ENCODE measurements at regions not wholly inside any gene's neighbourhood (a gene's known extent, or its start where the extent isn't known, plus 50 kb on each side); places are given as distances from the start of the nearest gene placed in this dataset.

DNA sequence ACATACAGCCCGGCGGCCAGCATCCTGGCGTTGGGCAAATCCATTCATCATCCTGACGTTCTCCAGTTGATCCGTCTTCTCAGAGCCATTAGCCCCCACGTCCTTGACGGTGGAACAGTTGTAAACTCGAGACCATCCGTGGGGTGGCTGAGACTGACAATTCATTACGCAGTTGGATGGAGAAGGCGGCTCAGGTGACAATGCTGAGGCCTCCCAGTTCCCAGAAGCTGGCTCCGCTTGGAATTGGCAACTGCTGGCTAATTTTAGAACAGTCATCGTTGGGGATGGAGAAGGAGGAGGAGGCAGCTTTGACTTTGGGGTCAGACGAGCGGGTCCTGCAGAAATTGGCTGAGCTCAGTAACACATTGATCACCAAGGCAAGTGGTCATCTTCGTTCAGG, 186.5 kb downstream of the PHETA1 start:
- Histone ChIP-seq H2AFZ (ENCODE audit: low read length) (no peak overlapping the region), H3K4me1 (ENCODE audit: insufficient read depth, low read length) (no peaks in the 10 kb centered on the region), H3K4me3 (ENCODE audit: insufficient read depth, low read length) (no peak overlapping the region), H3K4me2 (ENCODE audit: insufficient read depth, low read length) (no peak overlapping the region), H3K9me3 (ENCODE audit: low read depth, low read length) (no peaks in the 10 kb centered on the region), H3K79me2 (ENCODE audit: insufficient read depth, low read length) (no peaks in the 10 kb centered on the region), H3K27ac (ENCODE audit: low read depth, low read length) (no peak overlapping the region), H4K20me1 (ENCODE audit: insufficient read depth, low read length) (no peaks in the 10 kb centered on the region), H3K36me3 (ENCODE audit: insufficient read depth, low read length) (no peaks in the 10 kb centered on the region), H3K27me3 (ENCODE audit: insufficient read depth, low read length) (peaks cover 6% of the 10 kb centered on the region)
- TF ChIP-seq, protein P1, sequence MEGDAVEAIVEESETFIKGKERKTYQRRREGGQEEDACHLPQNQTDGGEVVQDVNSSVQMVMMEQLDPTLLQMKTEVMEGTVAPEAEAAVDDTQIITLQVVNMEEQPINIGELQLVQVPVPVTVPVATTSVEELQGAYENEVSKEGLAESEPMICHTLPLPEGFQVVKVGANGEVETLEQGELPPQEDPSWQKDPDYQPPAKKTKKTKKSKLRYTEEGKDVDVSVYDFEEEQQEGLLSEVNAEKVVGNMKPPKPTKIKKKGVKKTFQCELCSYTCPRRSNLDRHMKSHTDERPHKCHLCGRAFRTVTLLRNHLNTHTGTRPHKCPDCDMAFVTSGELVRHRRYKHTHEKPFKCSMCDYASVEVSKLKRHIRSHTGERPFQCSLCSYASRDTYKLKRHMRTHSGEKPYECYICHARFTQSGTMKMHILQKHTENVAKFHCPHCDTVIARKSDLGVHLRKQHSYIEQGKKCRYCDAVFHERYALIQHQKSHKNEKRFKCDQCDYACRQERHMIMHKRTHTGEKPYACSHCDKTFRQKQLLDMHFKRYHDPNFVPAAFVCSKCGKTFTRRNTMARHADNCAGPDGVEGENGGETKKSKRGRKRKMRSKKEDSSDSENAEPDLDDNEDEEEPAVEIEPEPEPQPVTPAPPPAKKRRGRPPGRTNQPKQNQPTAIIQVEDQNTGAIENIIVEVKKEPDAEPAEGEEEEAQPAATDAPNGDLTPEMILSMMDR (IDR thresholded peaks at IDR 0.05; ENCODE audit: extremely low read depth, low read depth, low read length) = no peak
- DNase-seq (ENCODE audit: insufficient read length, low spot score, missing footprints) = no peak

DNA sequence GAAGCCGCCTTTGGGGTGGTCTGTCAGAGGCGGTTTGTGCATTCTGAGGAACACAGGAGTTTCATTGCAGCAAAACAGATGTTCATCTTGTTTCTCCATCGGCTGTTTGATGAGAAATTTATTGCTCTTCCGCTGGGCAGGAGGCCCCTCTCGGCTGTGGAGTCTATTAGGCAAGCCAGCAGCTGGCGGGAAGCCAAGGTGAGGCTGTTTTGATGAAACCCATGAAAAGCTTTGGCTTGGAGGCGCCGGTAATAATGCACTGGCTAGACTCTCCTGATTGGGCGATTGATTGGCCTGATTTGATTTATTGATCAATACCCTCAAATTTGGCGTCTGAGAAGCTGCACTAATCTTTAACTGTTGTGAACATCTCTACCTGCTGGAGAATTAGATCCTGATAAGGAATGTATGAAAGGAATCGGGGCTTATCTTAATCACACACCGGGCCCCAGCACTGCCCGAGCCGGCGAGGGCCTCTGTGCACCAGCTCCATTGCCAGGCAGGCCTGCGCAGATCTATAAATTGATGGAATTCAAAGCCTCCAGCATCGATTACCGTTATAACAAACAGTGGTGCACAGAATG, 187.7 kb downstream of the PHETA1 start:
- DNase-seq (ENCODE audit: insufficient read length, low spot score, missing footprints) = no peak
- Histone ChIP-seq H3K4me1 (ENCODE audit: insufficient read depth, low read length) (no peaks in the 10 kb centered on the region), H3K9me3 (ENCODE audit: low read depth, low read length) (no peaks in the 10 kb centered on the region), H3K79me2 (ENCODE audit: insufficient read depth, low read length) (no peaks in the 10 kb centered on the region), H3K4me2 (ENCODE audit: insufficient read depth, low read length) (no peak overlapping the region), H3K4me3 (ENCODE audit: insufficient read depth, low read length) (no peak overlapping the region), H4K20me1 (ENCODE audit: insufficient read depth, low read length) (no peaks in the 10 kb centered on the region), H3K36me3 (ENCODE audit: insufficient read depth, low read length) (no peaks in the 10 kb centered on the region), H3K27ac (ENCODE audit: low read depth, low read length) (no peak overlapping the region), H2AFZ (ENCODE audit: low read length) (no peak overlapping the region), H3K27me3 (ENCODE audit: insufficient read depth, low read length) (peaks cover 6% of the 10 kb centered on the region)
- TF ChIP-seq, protein P1 (IDR thresholded peaks at IDR 0.05; ENCODE audit: extremely low read depth, low read depth, low read length) = no peak

DNA sequence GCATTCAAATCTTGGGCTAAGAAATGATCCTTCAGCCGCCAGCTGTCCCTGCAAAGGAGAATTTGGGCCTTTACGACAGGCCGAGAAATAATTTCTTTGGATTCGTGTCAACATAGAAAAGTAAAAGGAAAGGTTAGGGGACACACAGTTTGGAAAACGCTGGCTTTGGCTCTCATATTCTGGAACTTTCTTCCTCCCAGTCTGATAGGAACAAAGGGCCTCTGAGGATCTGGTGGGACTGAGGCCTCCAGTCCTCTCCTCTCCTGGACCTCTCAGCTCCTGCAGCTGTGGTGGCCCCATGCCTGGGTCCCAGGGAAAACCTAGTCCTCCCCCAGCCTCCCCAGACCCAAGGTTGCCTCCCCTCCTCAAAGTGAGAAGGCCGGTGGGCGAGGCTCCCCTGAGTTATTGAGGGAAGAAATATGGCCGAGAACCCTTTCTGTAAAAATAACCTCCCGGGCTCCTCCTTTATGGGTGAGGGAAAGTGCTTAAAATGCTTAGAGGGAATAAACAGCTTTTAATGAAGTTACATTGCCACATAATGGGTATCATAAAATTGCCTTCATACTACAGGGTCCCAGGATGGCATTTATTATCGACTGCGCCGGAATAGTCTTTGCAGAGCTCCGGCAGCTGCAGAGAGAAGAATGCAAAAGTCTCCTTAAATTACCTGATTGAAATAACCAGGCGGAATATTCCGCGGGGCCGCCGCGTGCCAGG, 188.3 kb downstream of the PHETA1 start:
- no peaks in the 10 kb centered on the region for H4K20me1 ChIP-seq (ENCODE audit: insufficient read depth, low read length)
- no peaks in the 10 kb centered on the region for H3K4me1 ChIP-seq (ENCODE audit: insufficient read depth, low read length)
- H3K79me2 ChIP-seq (ENCODE audit: insufficient read depth, low read length) = no peaks in the 10 kb centered on the region
- no peak overlapping the region for H3K27ac ChIP-seq (ENCODE audit: low read depth, low read length)
- H3K27me3 ChIP-seq (ENCODE audit: insufficient read depth, low read length) = peaks cover 9% of the 10 kb centered on the region
- no peak overlapping the region for H3K4me2 ChIP-seq (ENCODE audit: insufficient read depth, low read length)
- TF ChIP-seq, protein P1 (IDR thresholded peaks at IDR 0.05; ENCODE audit: extremely low read depth, low read depth, low read length) = no peak
- no peaks in the 10 kb centered on the region for H3K9me3 ChIP-seq (ENCODE audit: low read depth, low read length)
- no peaks in the 10 kb centered on the region for H3K36me3 ChIP-seq (ENCODE audit: insufficient read depth, low read length)
- H2AFZ ChIP-seq (ENCODE audit: low read length) = no peak overlapping the region
- H3K4me3 ChIP-seq (ENCODE audit: insufficient read depth, low read length) = no peak overlapping the region
- DNase-seq (ENCODE audit: insufficient read length, low spot score, missing footprints) = no peak

DNA sequence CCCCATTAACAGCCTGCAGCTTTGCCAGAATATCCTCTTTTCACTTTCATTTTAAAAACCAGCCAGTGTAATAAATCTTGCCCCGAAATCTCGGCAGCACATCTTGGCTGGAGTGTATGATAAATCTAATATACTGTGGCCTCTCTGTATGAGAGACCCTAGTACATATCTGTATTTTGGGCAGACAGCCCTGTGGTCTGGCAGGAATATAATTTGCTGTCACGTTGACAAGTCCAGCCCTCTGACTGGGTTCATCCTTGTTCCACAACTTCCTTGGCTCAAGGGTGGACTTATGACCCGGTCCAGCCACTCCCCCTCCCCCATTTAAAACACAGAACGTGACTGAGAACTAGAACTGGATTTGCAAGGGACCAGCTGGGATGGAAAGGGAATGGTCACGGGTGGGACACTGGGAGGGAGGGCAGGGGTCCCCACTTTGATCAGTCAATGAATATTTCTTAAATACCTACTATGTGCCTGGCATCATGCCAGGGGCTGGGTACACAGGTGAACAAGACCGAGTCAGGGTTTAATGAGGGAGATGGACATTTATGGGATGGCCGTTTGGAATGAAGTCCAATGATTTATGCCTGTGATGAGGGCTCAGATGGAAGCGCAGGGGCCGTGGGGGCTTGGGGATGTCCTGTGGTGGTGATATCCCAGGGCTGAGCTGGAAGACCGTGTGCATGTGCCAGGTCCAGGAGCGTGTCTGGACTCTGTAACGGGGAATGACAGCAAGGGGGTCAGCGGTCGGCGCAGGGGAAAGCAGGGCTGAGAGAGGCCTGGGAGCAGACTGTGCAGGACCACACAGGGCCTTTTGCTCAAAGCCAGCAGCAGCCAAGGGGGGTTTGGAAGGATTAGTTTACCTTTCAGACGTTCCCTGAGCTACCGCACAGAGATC, 190.5 kb downstream of the PHETA1 start:
- Histone ChIP-seq H3K79me2 (ENCODE audit: insufficient read depth, low read length) (no peaks in the 10 kb centered on the region), H3K9me3 (ENCODE audit: low read depth, low read length) (no peaks in the 10 kb centered on the region), H3K27ac (ENCODE audit: low read depth, low read length) (no peak overlapping the region), H3K36me3 (ENCODE audit: insufficient read depth, low read length) (no peaks in the 10 kb centered on the region), H4K20me1 (ENCODE audit: insufficient read depth, low read length) (no peaks in the 10 kb centered on the region), H3K4me3 (ENCODE audit: insufficient read depth, low read length) (no peak overlapping the region), H3K4me1 (ENCODE audit: insufficient read depth, low read length) (no peaks in the 10 kb centered on the region), H3K4me2 (ENCODE audit: insufficient read depth, low read length) (no peak overlapping the region), H2AFZ (ENCODE audit: low read length) (no peak overlapping the region), H3K27me3 (ENCODE audit: insufficient read depth, low read length) (peaks cover 17% of the 10 kb centered on the region)
- TF ChIP-seq, protein P1 (IDR thresholded peaks at IDR 0.05; ENCODE audit: extremely low read depth, low read depth, low read length) = no peak
- no peak for DNase-seq (ENCODE audit: insufficient read length, low spot score, missing footprints)
